ENCODE measurements at regions not wholly inside any gene's neighbourhood (a gene's known extent, or its start where the extent isn't known, plus 50 kb on each side); places are given as distances from the start of the nearest gene placed in this dataset.

GRCh38 chr1:69475021-69475420 is 92.7 kb upstream of the LRRC7 start:
- WGBS, 2 experiments (ENCODE audit: low coverage in 1 of 2, low lambda C conversion rate in 2 of 2, missing lambda C conversion rate in 2 of 2), result 29 to 36% methylated on average over 2 of the region's 2 CpGs
- no peaks in the 10 kb centered on the region; the same call in 1 of the 2 replicates for H4K20me1 ChIP-seq (ENCODE audit: insufficient read depth)
- TF ChIP-seq EZH2phosphoT487 (IDR thresholded peaks at IDR 0.05; ENCODE audit: insufficient read depth, low read depth), result no peak
- no peak for TF ChIP-seq EZH2 (IDR thresholded peaks at IDR 0.05; ENCODE audit: insufficient read depth, poor library complexity, severe bottlenecking)
- DNase-seq, result no peak
- H3K9me3 ChIP-seq (ENCODE audit: low read depth), result no peaks in the 10 kb centered on the region
- in situ Hi-C loops (cut with MboI), result no loop called here
- H2AFZ ChIP-seq, result no peak overlapping the region
- H3K4me3 ChIP-seq, result no peak overlapping the region
- no peaks in the 10 kb centered on the region for H3F3A ChIP-seq (ENCODE audit: insufficient read depth)
- H3K27ac ChIP-seq, result no peak overlapping the region
- no peak overlapping the region for H3K4me2 ChIP-seq (ENCODE audit: unreplicated experiment)
- H3K27me3 ChIP-seq (replicated peaks; ENCODE audit: insufficient read depth), result no peaks in the 10 kb centered on the region
- H3K9ac ChIP-seq, result no peak overlapping the region
- no peaks in the 10 kb centered on the region for H3K36me3 ChIP-seq (ENCODE audit: low read depth)
- H3K9me2 ChIP-seq (ENCODE audit: insufficient read depth), result no peaks in the 10 kb centered on the region
- no peaks in the 10 kb centered on the region for H3K79me2 ChIP-seq (ENCODE audit: insufficient read depth)
- H3K4me1 ChIP-seq (ENCODE audit: insufficient read depth), result no peaks in the 10 kb centered on the region

- in situ Hi-C loops (cut with MboI), result no loop called here
- TF ChIP-seq EZH2phosphoT487 (IDR thresholded peaks at IDR 0.05; ENCODE audit: insufficient read depth, low read depth), result no peak
- H3K9ac ChIP-seq, result no peak overlapping the region
- no peak overlapping the region for H3K4me3 ChIP-seq
- no peaks in the 10 kb centered on the region for H3K9me3 ChIP-seq (ENCODE audit: low read depth)
- no peaks in the 10 kb centered on the region for H3K4me1 ChIP-seq (ENCODE audit: insufficient read depth)
- H3K27ac ChIP-seq, result no peak overlapping the region
- WGBS, 2 experiments (ENCODE audit: low coverage in 1 of 2, low lambda C conversion rate in 2 of 2, missing lambda C conversion rate in 2 of 2), result 20 to 23% methylated on average over 1 of the region's 1 CpG
- H3K9me2 ChIP-seq (ENCODE audit: insufficient read depth), result no peaks in the 10 kb centered on the region
- no peaks in the 10 kb centered on the region for H3F3A ChIP-seq (ENCODE audit: insufficient read depth)
- H3K27me3 ChIP-seq (replicated peaks; ENCODE audit: insufficient read depth), result peaks cover 7% of the 10 kb centered on the region; the same call in 1 of the 2 replicates
- H3K4me2 ChIP-seq (ENCODE audit: unreplicated experiment), result no peak overlapping the region
- no peaks in the 10 kb centered on the region for H3K36me3 ChIP-seq (ENCODE audit: low read depth)
- H3K79me2 ChIP-seq (ENCODE audit: insufficient read depth), result no peaks in the 10 kb centered on the region
- DNase-seq, result no peak
- no peak overlapping the region for H2AFZ ChIP-seq
- no peaks in the 10 kb centered on the region; the same call in 1 of the 2 replicates for H4K20me1 ChIP-seq (ENCODE audit: insufficient read depth)
Measured at GRCh38 chr1:69479734-69480133, 88.0 kb upstream of the LRRC7 start.

- in situ Hi-C loops (cut with MboI), result no loop called here
- Histone ChIP-seq H3K9me3 (ENCODE audit: low read depth) (no peaks in the 10 kb centered on the region), H3K27me3 (replicated peaks; ENCODE audit: insufficient read depth) (peaks cover 7% of the 10 kb centered on the region; the same call in 1 of the 2 replicates), H3F3A (ENCODE audit: insufficient read depth) (no peaks in the 10 kb centered on the region), H2AFZ (no peak overlapping the region), H3K36me3 (ENCODE audit: low read depth) (no peaks in the 10 kb centered on the region), H3K9ac (no peak overlapping the region), H4K20me1 (ENCODE audit: insufficient read depth) (no peaks in the 10 kb centered on the region), H3K79me2 (ENCODE audit: insufficient read depth) (no peaks in the 10 kb centered on the region), H3K9me2 (ENCODE audit: insufficient read depth) (no peaks in the 10 kb centered on the region), H3K4me1 (ENCODE audit: insufficient read depth) (no peaks in the 10 kb centered on the region), H3K27ac (no peak overlapping the region), H3K4me3 (no peak overlapping the region), H3K4me2 (ENCODE audit: unreplicated experiment) (no peak overlapping the region)
- 12 to 13% methylated on average over 2 of the region's 2 CpGs for WGBS, 2 experiments (ENCODE audit: low coverage in 1 of 2, low lambda C conversion rate in 2 of 2, missing lambda C conversion rate in 2 of 2)
- TF ChIP-seq EZH2phosphoT487 (IDR thresholded peaks at IDR 0.05; ENCODE audit: insufficient read depth, low read depth) (no peak), EZH2 (IDR thresholded peaks at IDR 0.05; ENCODE audit: insufficient read depth, poor library complexity, severe bottlenecking) (no peak)
- DNase-seq, result no peak
Measured at GRCh38 chr1:69483246-69483645, 84.5 kb upstream of the LRRC7 start.

DNA sequence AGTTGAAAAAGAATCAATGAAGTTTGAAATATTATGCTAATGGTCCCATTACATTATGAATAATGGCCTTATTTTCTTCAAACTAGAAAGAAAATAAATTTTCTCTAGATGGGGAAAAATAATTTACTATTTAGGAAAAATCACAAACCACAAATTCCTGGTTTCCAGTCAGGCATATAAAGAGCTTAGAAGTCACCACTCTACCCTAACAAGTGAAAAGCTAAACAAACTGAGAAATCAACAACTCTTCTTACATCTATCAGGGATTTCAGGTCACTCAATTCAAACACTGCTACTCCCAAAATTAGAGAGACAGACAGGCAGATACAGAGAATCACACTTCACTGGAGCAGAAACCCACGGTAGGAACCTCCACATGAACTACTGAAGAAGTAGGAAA is 82.1 kb upstream of the LRRC7 start:
- WGBS, 2 experiments (ENCODE audit: low coverage in 1 of 2, low lambda C conversion rate in 2 of 2, missing lambda C conversion rate in 2 of 2), result 56 to 65% methylated on average over 1 of the region's 1 CpG
- Histone ChIP-seq H3K4me1 (ENCODE audit: insufficient read depth) (no peaks in the 10 kb centered on the region), H3F3A (ENCODE audit: insufficient read depth) (no peaks in the 10 kb centered on the region), H3K9ac (no peak overlapping the region), H2AFZ (no peak overlapping the region), H4K20me1 (ENCODE audit: insufficient read depth) (no peaks in the 10 kb centered on the region), H3K27ac (no peak overlapping the region), H3K27me3 (replicated peaks; ENCODE audit: insufficient read depth) (peaks cover 7% of the 10 kb centered on the region; the same call in 1 of the 2 replicates), H3K36me3 (ENCODE audit: low read depth) (no peaks in the 10 kb centered on the region), H3K4me3 (no peak overlapping the region), H3K9me2 (ENCODE audit: insufficient read depth) (no peaks in the 10 kb centered on the region), H3K4me2 (ENCODE audit: unreplicated experiment) (no peak overlapping the region), H3K9me3 (ENCODE audit: low read depth) (no peaks in the 10 kb centered on the region), H3K79me2 (ENCODE audit: insufficient read depth) (no peaks in the 10 kb centered on the region)
- in situ Hi-C loops (cut with MboI), result no loop called here
- DNase-seq, result no peak
- TF ChIP-seq EZH2phosphoT487 (IDR thresholded peaks at IDR 0.05; ENCODE audit: insufficient read depth, low read depth) (no peak), EZH2 (IDR thresholded peaks at IDR 0.05; ENCODE audit: insufficient read depth, poor library complexity, severe bottlenecking) (no peak)

- in situ Hi-C loops (cut with MboI), result no loop called here
- TF ChIP-seq EZH2 (IDR thresholded peaks at IDR 0.05; ENCODE audit: insufficient read depth, poor library complexity, severe bottlenecking) (no peak), EZH2phosphoT487 (IDR thresholded peaks at IDR 0.05; ENCODE audit: insufficient read depth, low read depth) (no peak)
- 26 to 35% methylated on average over 2 of the region's 2 CpGs for WGBS, 2 experiments (ENCODE audit: low coverage in 1 of 2, low lambda C conversion rate in 2 of 2, missing lambda C conversion rate in 2 of 2)
Measured at GRCh38 chr1:69491416-69491815, 76.3 kb upstream of the LRRC7 start.

More at GRCh38 chr1:69491416-69491815, 76.3 kb upstream of the LRRC7 start:
- no peak for DNase-seq
- Histone ChIP-seq H3K4me3 (no peak overlapping the region), H3K27me3 (replicated peaks; ENCODE audit: insufficient read depth) (no peaks in the 10 kb centered on the region), H3K4me2 (ENCODE audit: unreplicated experiment) (no peak overlapping the region), H3K9me3 (ENCODE audit: low read depth) (no peaks in the 10 kb centered on the region), H3K4me1 (ENCODE audit: insufficient read depth) (no peaks in the 10 kb centered on the region), H3F3A (ENCODE audit: insufficient read depth) (no peaks in the 10 kb centered on the region), H3K79me2 (ENCODE audit: insufficient read depth) (no peaks in the 10 kb centered on the region), H3K9me2 (ENCODE audit: insufficient read depth) (no peaks in the 10 kb centered on the region), H3K27ac (no peak overlapping the region), H2AFZ (no peak overlapping the region), H4K20me1 (ENCODE audit: insufficient read depth) (no peaks in the 10 kb centered on the region), H3K36me3 (ENCODE audit: low read depth) (no peaks in the 10 kb centered on the region), H3K9ac (no peak overlapping the region)

All from GM23248 (cell line).